K562 (cell line): ENCODE measurements at regions not wholly inside any gene's neighbourhood (a gene's known extent, or its start where the extent isn't known, plus 50 kb on each side); places are given as distances from the start of the nearest gene placed in this dataset.
A peak's percentile ranks its signal among the peaks of the same experiment; 100 is the strongest.

Experiments used
- CHCHD3 ChIP-seq: fragments of 250-450 bp; sonication (Bioruptor Pico); IDR thresholded peaks from 2 replicates; pipeline ENCODE4 v2.1.2; 2022; ENCODE audit warnings: mild to moderate bottlenecking
- DPF2 ChIP-seq: fragments of 450-650 bp; IDR thresholded peaks from 2 replicates; pipeline ENCODE4 v1.6.1; 2016
- HNRNPLL ChIP-seq: fragments of 200-400 bp; formaldehyde crosslinking; IDR thresholded peaks from 2 replicates; pipeline ENCODE4 v1.6.1; 2017; ENCODE audit warnings: low read length, low read depth, mild to moderate bottlenecking; ENCODE audit not compliant: poor library complexity, severe bottlenecking
- PHF20 ChIP-seq: fragments of 450-650 bp; IDR thresholded peaks from 2 replicates; pipeline ENCODE4 v1.6.1; 2018; ENCODE audit not compliant: partially characterized antibody
- SMARCE1 ChIP-seq: fragments of 450-650 bp; IDR thresholded peaks from 2 replicates; pipeline ENCODE4 v1.7.1; 2016; ENCODE audit warnings: mild to moderate bottlenecking
- SREBF1 ChIP-seq: fragments of 150-350 bp; IDR thresholded peaks from 2 replicates; pipeline ENCODE4 v1.6.1; 2014; ENCODE audit warnings: antibody characterized with exemption, low read depth, low read length, borderline replicate concordance
- TEAD4 ChIP-seq, 2 experiments: sonication (generic) in 1 of 2; formaldehyde crosslinking in 1 of 2; IDR thresholded peaks; 2 replicates each; pipeline versions ENCODE4 v1.6.1 to v1.8.0; 2012 to 2022; ENCODE audit warnings: borderline replicate concordance in 1 of 2, inconsistent platforms in 1 of 2, low read length in 1 of 2, mild to moderate bottlenecking in 1 of 2, missing genetic modification reagents in 1 of 2
- ZBTB1 ChIP-seq: sonication (generic); formaldehyde crosslinking; IDR thresholded peaks from 2 replicates; pipeline ENCODE4 v1.8.1; 2023; ENCODE audit warnings: missing genetic modification reagents, low read depth, mild to moderate bottlenecking, borderline replicate concordance
- ZNF184 ChIP-seq: sonication (generic); formaldehyde crosslinking; IDR thresholded peaks from 2 replicates; pipeline ENCODE4 v1.5.0; 2020; ENCODE audit warnings: missing genetic modification reagents
- TF ChIP-seq, protein P1 (sequence below): fragments of 250-450 bp; sonication (Bioruptor Pico); IDR thresholded peaks from 2 replicates; pipeline ENCODE4 v1.5.0; 2020; ENCODE audit warnings: mild to moderate bottlenecking
- TF ChIP-seq, protein P2 (sequence below): fragments of 450-650 bp; IDR thresholded peaks from 2 replicates; pipeline ENCODE4 v1.6.1; 2016; ENCODE audit warnings: mild to moderate bottlenecking, moderate library complexity
- TF ChIP-seq, protein P3 (sequence below): sonication (generic); formaldehyde crosslinking; IDR thresholded peaks from 2 replicates; pipeline ENCODE4 v1.8.0; 2022; ENCODE audit warnings: mild to moderate bottlenecking, low read depth, missing genetic modification reagents
- TF ChIP-seq, protein P4 (sequence below), 2 experiments: fragments of 450-650 bp in 1 of 2; sonication (generic) in 1 of 2; formaldehyde crosslinking; conservative IDR thresholded peaks; 2 replicates each; pipeline versions ENCODE4 v1.4.0 to v1.8.1; 2020 to 2022; ENCODE audit warnings: mild to moderate bottlenecking in 1 of 2, missing genetic modification reagents in 1 of 2

DNA sequence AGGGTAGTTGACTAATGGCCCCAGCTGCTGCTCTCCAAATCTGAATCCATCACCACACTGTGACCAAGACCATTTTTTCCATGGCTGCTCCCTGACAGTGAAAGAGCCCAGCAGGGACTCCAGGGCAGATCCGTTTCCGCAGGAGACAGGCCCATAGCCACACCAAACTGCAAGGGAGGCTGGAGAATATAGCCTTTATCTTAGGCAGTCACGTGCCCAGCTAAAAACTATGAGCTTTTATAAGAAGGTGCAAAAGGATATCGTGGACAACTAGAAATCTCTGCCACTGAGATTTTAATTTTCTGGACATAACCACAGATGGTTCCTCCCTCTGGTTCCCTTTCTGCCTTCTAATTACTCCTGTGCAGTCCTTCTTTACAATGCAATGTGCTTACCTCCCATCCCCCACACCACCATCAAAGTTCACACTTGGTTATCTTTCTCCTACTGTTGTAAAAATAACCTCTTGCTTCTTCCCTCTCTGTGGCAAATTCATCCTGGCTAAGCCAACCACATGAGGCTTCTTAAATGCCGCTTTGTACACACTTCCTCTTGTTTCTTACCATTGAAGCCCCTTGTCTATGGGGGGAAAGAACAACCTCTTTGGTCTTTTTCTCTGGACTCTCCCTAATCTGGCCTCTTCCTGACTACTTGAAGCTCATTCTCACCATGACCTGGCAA lies 233.7 kb downstream of the SHQ1 start (continued):
- TF ChIP-seq ZBTB1 (CRISPR knock-in tag) (no peak), DPF2 (no peak), SREBF1 (no peak), SMARCE1 (no peak), CHCHD3 (no peak), HNRNPLL (no peak), TEAD4 (IDR thresholded peaks at IDR 0.05; ENCODE audit: low read length) (no peak), TEAD4 (CRISPR knock-in tag; IDR thresholded peaks at IDR 0.05; ENCODE audit: borderline replicate concordance) (no peak), PHF20 (no peak), ZNF184 (no peak)
- TF ChIP-seq, protein P1, sequence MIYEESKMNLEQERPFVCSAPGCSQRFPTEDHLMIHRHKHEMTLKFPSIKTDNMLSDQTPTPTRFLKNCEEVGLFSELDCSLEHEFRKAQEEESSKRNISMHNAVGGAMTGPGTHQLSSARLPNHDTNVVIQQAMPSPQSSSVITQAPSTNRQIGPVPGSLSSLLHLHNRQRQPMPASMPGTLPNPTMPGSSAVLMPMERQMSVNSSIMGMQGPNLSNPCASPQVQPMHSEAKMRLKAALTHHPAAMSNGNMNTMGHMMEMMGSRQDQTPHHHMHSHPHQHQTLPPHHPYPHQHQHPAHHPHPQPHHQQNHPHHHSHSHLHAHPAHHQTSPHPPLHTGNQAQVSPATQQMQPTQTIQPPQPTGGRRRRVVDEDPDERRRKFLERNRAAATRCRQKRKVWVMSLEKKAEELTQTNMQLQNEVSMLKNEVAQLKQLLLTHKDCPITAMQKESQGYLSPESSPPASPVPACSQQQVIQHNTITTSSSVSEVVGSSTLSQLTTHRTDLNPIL (CRISPR knock-in tag) = no peak
- TF ChIP-seq, protein P2, sequence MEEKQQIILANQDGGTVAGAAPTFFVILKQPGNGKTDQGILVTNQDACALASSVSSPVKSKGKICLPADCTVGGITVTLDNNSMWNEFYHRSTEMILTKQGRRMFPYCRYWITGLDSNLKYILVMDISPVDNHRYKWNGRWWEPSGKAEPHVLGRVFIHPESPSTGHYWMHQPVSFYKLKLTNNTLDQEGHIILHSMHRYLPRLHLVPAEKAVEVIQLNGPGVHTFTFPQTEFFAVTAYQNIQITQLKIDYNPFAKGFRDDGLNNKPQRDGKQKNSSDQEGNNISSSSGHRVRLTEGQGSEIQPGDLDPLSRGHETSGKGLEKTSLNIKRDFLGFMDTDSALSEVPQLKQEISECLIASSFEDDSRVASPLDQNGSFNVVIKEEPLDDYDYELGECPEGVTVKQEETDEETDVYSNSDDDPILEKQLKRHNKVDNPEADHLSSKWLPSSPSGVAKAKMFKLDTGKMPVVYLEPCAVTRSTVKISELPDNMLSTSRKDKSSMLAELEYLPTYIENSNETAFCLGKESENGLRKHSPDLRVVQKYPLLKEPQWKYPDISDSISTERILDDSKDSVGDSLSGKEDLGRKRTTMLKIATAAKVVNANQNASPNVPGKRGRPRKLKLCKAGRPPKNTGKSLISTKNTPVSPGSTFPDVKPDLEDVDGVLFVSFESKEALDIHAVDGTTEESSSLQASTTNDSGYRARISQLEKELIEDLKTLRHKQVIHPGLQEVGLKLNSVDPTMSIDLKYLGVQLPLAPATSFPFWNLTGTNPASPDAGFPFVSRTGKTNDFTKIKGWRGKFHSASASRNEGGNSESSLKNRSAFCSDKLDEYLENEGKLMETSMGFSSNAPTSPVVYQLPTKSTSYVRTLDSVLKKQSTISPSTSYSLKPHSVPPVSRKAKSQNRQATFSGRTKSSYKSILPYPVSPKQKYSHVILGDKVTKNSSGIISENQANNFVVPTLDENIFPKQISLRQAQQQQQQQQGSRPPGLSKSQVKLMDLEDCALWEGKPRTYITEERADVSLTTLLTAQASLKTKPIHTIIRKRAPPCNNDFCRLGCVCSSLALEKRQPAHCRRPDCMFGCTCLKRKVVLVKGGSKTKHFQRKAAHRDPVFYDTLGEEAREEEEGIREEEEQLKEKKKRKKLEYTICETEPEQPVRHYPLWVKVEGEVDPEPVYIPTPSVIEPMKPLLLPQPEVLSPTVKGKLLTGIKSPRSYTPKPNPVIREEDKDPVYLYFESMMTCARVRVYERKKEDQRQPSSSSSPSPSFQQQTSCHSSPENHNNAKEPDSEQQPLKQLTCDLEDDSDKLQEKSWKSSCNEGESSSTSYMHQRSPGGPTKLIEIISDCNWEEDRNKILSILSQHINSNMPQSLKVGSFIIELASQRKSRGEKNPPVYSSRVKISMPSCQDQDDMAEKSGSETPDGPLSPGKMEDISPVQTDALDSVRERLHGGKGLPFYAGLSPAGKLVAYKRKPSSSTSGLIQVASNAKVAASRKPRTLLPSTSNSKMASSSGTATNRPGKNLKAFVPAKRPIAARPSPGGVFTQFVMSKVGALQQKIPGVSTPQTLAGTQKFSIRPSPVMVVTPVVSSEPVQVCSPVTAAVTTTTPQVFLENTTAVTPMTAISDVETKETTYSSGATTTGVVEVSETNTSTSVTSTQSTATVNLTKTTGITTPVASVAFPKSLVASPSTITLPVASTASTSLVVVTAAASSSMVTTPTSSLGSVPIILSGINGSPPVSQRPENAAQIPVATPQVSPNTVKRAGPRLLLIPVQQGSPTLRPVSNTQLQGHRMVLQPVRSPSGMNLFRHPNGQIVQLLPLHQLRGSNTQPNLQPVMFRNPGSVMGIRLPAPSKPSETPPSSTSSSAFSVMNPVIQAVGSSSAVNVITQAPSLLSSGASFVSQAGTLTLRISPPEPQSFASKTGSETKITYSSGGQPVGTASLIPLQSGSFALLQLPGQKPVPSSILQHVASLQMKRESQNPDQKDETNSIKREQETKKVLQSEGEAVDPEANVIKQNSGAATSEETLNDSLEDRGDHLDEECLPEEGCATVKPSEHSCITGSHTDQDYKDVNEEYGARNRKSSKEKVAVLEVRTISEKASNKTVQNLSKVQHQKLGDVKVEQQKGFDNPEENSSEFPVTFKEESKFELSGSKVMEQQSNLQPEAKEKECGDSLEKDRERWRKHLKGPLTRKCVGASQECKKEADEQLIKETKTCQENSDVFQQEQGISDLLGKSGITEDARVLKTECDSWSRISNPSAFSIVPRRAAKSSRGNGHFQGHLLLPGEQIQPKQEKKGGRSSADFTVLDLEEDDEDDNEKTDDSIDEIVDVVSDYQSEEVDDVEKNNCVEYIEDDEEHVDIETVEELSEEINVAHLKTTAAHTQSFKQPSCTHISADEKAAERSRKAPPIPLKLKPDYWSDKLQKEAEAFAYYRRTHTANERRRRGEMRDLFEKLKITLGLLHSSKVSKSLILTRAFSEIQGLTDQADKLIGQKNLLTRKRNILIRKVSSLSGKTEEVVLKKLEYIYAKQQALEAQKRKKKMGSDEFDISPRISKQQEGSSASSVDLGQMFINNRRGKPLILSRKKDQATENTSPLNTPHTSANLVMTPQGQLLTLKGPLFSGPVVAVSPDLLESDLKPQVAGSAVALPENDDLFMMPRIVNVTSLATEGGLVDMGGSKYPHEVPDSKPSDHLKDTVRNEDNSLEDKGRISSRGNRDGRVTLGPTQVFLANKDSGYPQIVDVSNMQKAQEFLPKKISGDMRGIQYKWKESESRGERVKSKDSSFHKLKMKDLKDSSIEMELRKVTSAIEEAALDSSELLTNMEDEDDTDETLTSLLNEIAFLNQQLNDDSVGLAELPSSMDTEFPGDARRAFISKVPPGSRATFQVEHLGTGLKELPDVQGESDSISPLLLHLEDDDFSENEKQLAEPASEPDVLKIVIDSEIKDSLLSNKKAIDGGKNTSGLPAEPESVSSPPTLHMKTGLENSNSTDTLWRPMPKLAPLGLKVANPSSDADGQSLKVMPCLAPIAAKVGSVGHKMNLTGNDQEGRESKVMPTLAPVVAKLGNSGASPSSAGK = peak; percentile 40; the same call in 1 of the 2 replicates
- TF ChIP-seq, protein P3, sequence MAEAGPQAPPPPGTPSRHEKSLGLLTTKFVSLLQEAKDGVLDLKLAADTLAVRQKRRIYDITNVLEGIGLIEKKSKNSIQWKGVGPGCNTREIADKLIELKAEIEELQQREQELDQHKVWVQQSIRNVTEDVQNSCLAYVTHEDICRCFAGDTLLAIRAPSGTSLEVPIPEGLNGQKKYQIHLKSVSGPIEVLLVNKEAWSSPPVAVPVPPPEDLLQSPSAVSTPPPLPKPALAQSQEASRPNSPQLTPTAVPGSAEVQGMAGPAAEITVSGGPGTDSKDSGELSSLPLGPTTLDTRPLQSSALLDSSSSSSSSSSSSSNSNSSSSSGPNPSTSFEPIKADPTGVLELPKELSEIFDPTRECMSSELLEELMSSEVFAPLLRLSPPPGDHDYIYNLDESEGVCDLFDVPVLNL (CRISPR knock-in tag) = no peak
- TF ChIP-seq, protein P4, sequence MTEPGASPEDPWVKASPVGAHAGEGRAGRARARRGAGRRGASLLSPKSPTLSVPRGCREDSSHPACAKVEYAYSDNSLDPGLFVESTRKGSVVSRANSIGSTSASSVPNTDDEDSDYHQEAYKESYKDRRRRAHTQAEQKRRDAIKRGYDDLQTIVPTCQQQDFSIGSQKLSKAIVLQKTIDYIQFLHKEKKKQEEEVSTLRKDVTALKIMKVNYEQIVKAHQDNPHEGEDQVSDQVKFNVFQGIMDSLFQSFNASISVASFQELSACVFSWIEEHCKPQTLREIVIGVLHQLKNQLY (CRISPR knock-in tag; conservative IDR thresholded peaks at IDR 0.05) = no peak
